Mesothelial cell of epicardium (in vitro differentiated cells): ENCODE measurements at regions not wholly inside any gene's neighbourhood (a gene's known extent, or its start where the extent isn't known, plus 50 kb on each side); places are given as distances from the start of the nearest gene placed in this dataset.

ENCODE experiments used
- DNase-seq, 2 experiments: peaks; one replicate each; pipeline ENCODE4 v3.0.0; 2021; ENCODE audit warnings: low spot score in 2 of 2; ENCODE audit not compliant: unreplicated experiment in 2 of 2
- H3K27ac Mint-ChIP-seq: 2 replicates; pipeline ENCODE4 v1.8.0; 2021; ENCODE audit warnings: mixed read lengths
- H3K27me3 Mint-ChIP-seq: 2 replicates; pipeline ENCODE4 v1.8.0; 2021; ENCODE audit warnings: low read depth, mixed read lengths
- H3K36me3 Mint-ChIP-seq: 2 replicates; pipeline ENCODE4 v1.8.0; 2021; ENCODE audit warnings: mixed read lengths
- H3K4me1 Mint-ChIP-seq: 2 replicates; pipeline ENCODE4 v1.8.0; 2021; ENCODE audit warnings: mixed read lengths
- H3K4me3 Mint-ChIP-seq: 2 replicates; pipeline ENCODE4 v1.8.0; 2021; ENCODE audit warnings: mild to moderate bottlenecking, moderate library complexity, mixed read lengths
- H3K9me3 Mint-ChIP-seq: 2 replicates; pipeline ENCODE4 v1.8.0; 2021; ENCODE audit warnings: mixed read lengths
- TF ChIP-seq, protein P1 (sequence below): fragments of 200-600 bp; sonication (generic); IDR thresholded peaks from one replicate; pipeline ENCODE4 v1.5.0; 2021; ENCODE audit warnings: antibody characterized with exemption; ENCODE audit not compliant: unreplicated experiment

DNA sequence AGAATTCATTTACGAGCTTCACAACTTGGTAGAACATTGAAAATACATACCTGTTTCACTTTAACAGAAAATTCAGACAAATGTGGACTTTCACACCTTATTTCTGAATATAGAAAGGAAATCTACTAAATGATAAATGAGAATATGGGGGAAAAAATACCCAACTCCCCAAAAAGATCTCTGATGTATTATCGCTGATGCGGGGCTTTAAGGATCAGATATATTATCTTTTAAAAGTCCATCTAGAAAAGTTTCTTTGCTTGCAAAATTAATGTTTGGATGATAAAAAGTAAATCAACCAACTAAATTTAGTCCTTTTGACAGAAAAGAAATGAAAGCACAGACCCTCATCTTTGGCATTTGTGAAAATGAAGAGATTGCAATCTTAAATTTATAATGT is 540.1 kb upstream of the CHAC2 start:
- H3K36me3 Mint-ChIP-seq: no peaks in the 10 kb centered on the region
- no peaks in the 10 kb centered on the region for H3K27me3 Mint-ChIP-seq
- peaks cover 4% of the 10 kb centered on the region for H3K9me3 Mint-ChIP-seq
- no peaks in the 10 kb centered on the region for H3K4me1 Mint-ChIP-seq
- H3K27ac Mint-ChIP-seq: no peak overlapping the region
- TF ChIP-seq, protein P1, sequence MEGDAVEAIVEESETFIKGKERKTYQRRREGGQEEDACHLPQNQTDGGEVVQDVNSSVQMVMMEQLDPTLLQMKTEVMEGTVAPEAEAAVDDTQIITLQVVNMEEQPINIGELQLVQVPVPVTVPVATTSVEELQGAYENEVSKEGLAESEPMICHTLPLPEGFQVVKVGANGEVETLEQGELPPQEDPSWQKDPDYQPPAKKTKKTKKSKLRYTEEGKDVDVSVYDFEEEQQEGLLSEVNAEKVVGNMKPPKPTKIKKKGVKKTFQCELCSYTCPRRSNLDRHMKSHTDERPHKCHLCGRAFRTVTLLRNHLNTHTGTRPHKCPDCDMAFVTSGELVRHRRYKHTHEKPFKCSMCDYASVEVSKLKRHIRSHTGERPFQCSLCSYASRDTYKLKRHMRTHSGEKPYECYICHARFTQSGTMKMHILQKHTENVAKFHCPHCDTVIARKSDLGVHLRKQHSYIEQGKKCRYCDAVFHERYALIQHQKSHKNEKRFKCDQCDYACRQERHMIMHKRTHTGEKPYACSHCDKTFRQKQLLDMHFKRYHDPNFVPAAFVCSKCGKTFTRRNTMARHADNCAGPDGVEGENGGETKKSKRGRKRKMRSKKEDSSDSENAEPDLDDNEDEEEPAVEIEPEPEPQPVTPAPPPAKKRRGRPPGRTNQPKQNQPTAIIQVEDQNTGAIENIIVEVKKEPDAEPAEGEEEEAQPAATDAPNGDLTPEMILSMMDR: no peak
- no peak overlapping the region for H3K4me3 Mint-ChIP-seq
- DNase-seq: no peak

GRCh38 chr2:53220969-53221368 is 546.6 kb upstream of the CHAC2 start:
- Mint-ChIP-seq H3K27ac (no peak overlapping the region), H3K4me1 (peaks cover 16% of the 10 kb centered on the region), H3K4me3 (no peak overlapping the region), H3K27me3 (no peaks in the 10 kb centered on the region), H3K9me3 (peaks cover 12% of the 10 kb centered on the region), H3K36me3 (no peaks in the 10 kb centered on the region)
- TF ChIP-seq, protein P1: no peak
- DNase-seq: no peak

DNA sequence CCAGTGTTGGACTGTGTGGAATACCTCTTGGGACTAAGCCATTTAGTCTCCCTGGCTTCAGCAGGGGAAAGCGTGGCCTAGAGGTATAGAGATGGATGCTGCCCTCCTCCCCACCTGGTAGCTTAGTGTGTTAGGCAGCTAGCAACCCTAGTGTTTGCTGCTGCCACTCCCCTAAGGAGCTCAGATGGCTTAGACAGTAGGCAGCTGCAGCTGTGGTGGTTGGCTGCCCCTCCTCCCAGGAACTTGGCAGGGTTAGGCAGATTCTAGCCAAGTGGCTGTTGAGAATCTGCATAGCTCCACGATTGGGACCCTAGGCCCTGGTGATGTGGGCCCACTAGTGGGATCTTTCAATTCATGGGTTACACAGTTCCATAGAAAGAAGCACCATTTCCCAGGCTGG is 550.4 kb upstream of the CHAC2 start:
- Mint-ChIP-seq H3K4me3 (no peak overlapping the region), H3K27me3 (no peaks in the 10 kb centered on the region), H3K9me3 (peaks cover 29% of the 10 kb centered on the region), H3K36me3 (peaks cover 7% of the 10 kb centered on the region), H3K27ac (no peak overlapping the region), H3K4me1 (peaks cover 14% of the 10 kb centered on the region)
- TF ChIP-seq, protein P1: no peak
- no peak for DNase-seq

DNA sequence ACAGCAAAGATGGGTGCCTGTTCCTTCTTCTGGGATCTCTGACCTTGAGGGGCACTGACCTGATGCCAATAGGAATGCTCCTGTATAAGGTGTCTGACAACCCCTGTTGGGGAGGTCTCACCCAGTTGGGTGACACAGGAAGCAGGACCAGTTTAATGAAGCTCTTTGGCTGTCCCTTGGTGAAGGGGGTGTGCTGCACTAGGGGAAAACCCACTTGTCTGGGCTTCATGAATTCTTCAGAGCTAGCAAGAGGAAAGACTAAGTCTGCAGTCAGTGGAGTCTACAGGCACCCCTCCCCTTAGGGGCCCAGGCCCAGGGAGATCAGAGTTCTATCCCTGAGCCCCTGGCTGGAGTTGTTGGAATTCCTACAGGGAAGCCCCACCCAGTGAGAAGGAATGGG is 550.8 kb upstream of the CHAC2 start:
- Mint-ChIP-seq H3K4me1 (peaks cover 10% of the 10 kb centered on the region), H3K36me3 (peaks cover 7% of the 10 kb centered on the region), H3K9me3 (peaks cover 29% of the 10 kb centered on the region), H3K27ac (no peak overlapping the region), H3K4me3 (no peak overlapping the region), H3K27me3 (no peaks in the 10 kb centered on the region)
- no peak for DNase-seq
- TF ChIP-seq, protein P1: no peak

DNA sequence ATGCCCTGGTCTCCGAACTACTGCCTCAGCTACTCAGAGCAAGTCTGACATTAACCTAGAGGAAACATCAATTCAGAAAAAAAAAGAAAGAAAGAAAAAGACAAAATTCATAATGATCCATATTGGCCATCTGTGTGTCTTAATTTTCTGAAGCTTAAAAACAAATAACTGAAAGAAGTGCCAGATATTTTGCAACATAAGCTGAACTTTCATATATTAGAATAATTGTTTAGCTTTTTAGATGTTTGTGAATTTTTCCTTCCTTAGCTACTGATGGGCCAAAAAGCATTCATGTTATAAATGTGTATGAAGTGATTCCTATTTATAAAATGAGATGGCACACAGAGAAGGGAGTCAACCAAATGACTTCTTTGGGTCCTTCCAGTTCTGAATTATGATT is 555.0 kb upstream of the CHAC2 start:
- peaks cover 25% of the 10 kb centered on the region for H3K9me3 Mint-ChIP-seq
- DNase-seq: no peak
- no peaks in the 10 kb centered on the region for H3K27me3 Mint-ChIP-seq
- H3K4me3 Mint-ChIP-seq: no peak overlapping the region
- peaks cover 7% of the 10 kb centered on the region for H3K36me3 Mint-ChIP-seq
- no peak overlapping the region for H3K27ac Mint-ChIP-seq
- peaks cover 2% of the 10 kb centered on the region for H3K4me1 Mint-ChIP-seq
- TF ChIP-seq, protein P1: no peak

DNA sequence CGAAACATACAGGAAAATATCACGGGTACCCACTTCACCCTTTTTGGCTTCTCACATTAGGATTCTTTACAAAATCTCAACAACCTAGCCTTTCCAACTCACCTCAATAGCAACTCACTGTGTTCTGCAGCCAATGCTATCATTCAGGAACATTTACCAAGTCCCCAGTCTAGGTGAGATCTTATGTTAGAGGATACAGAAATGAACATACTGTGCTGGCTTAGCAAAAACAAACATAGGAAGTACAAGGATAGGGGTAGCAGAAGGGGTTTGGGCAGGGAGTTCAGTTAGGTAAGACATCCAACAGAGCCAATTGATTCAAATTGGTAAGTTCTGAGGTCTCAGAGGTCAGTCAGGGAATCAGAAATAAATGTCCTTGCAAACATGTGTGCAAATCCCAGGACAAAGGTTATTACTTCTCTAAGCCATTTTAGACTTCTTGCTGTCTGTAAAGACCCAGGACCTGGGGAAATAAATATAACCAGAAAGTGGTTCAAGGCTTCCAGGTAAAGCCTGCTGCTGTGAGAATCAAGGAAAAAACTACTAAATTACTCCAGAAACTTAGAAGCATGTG is 556.3 kb upstream of the CHAC2 start:
- TF ChIP-seq, protein P1: no peak
- H3K9me3 Mint-ChIP-seq: peaks cover 20% of the 10 kb centered on the region
- H3K27me3 Mint-ChIP-seq: no peaks in the 10 kb centered on the region
- peaks cover 5% of the 10 kb centered on the region for H3K4me1 Mint-ChIP-seq
- no peak overlapping the region for H3K27ac Mint-ChIP-seq
- DNase-seq: no peak
- H3K36me3 Mint-ChIP-seq: peaks cover 7% of the 10 kb centered on the region
- no peak overlapping the region for H3K4me3 Mint-ChIP-seq
